B cell (primary cell): ENCODE measurements at regions not wholly inside any gene's neighbourhood (a gene's known extent, or its start where the extent isn't known, plus 50 kb on each side); places are given as distances from the start of the nearest gene placed in this dataset.

ENCODE experiments used
- ATAC-seq: fragments of 200-7000 bp; cut with Tn5 transposase; one replicate; pipeline ENCODE4 v1.10.0; 2021; ENCODE audit warnings: low read depth, mild to moderate bottlenecking, moderate number of reproducible peaks, moderate library complexity
- CTCF ChIA-PET: fragments of 350-600 bp; sonication (Branson Sonifier 250); formaldehyde crosslinking; loops from one replicate; lab custom pipeline; 2021; ENCODE audit warnings: antibody characterized with exemption, inconsistent platforms; lab: Charles Lee
- POLR2A ChIA-PET: fragments of 350-600 bp; sonication (Branson Sonifier 250); formaldehyde crosslinking; loops from one replicate; lab custom pipeline; 2021; ENCODE audit warnings: antibody characterized with exemption; lab: Charles Lee
- DNase-seq: peaks from one replicate; pipeline ENCODE4 v3.0.0; 2013
- H2AFZ ChIP-seq: 2 replicates; pipeline ENCODE4 v1.6.1; 2012; ENCODE audit warnings: mild to moderate bottlenecking, low read depth, low read length; ENCODE audit not compliant: insufficient read depth, poor library complexity, severe bottlenecking
- H3K27ac ChIP-seq, 2 donors: 1 replicate in 1 of 2; 2 replicates in 1 of 2; pipeline ENCODE4 v1.5.1; 2012 to 2013; ENCODE audit warnings: low read length in 2 of 2, mild to moderate bottlenecking in 2 of 2, moderate library complexity in 1 of 2
- H3K27me3 ChIP-seq, 4 experiments: fragments of 200-600 bp in 1 of 4; sonication (generic) in 1 of 4; replicated peaks in 1 of 4; 1 replicate in 2 of 4; 2 replicates in 2 of 4; pipeline versions ENCODE4 v1.6.1 to v1.7.0; 2013 to 2016; ENCODE audit warnings: low read length in 3 of 4, mild to moderate bottlenecking in 2 of 4, mixed read lengths in 1 of 4, moderate library complexity in 1 of 4; ENCODE audit not compliant: insufficient read depth in 4 of 4, control insufficient read depth in 3 of 4; ENCODE audit errors: control extremely low read depth in 1 of 4
- H3K36me3 ChIP-seq, 2 experiments: replicated peaks in 1 of 2; 1 replicate in 1 of 2; 2 replicates in 1 of 2; pipeline versions ENCODE4 v1.6.1 to v1.7.1; 2013; ENCODE audit warnings: low read length in 1 of 2; ENCODE audit not compliant: insufficient read depth in 2 of 2, control insufficient read depth in 1 of 2; ENCODE audit errors: control extremely low read depth in 1 of 2, extremely low read depth in 1 of 2
- H3K4me1 ChIP-seq, 2 donors: fragments of 200-600 bp in 1 of 2; sonication (generic) in 1 of 2; 1 replicate in 1 of 2; 2 replicates in 1 of 2; pipeline versions ENCODE4 v1.5.1 to v1.6.1; 2013 to 2017; ENCODE audit warnings: low read length in 2 of 2; ENCODE audit not compliant: control insufficient read depth in 2 of 2, insufficient read depth in 2 of 2
- H3K4me2 ChIP-seq: replicated peaks from 2 replicates; pipeline ENCODE3; 2012; ENCODE audit warnings: mild to moderate bottlenecking, low read depth, low read length; ENCODE audit not compliant: poor library complexity, severe bottlenecking
- H3K4me3 ChIP-seq, 5 experiments: fragments of 200-600 bp in 1 of 5; sonication (generic) in 1 of 5; 1 replicate in 3 of 5; 2 replicates in 2 of 5; pipeline versions ENCODE4 v1.5.1 to v1.7.0; 2011 to 2016; ENCODE audit warnings: low read length in 4 of 5, mild to moderate bottlenecking in 4 of 5, low read depth in 2 of 5, control low read depth in 1 of 5, moderate library complexity in 1 of 5; ENCODE audit not compliant: insufficient read depth in 1 of 5; ENCODE audit errors: control extremely low read depth in 1 of 5, extremely low read depth in 1 of 5
- H3K79me2 ChIP-seq: fragments of 200-600 bp; sonication (generic); one replicate; pipeline ENCODE4 v1.6.0; 2016; ENCODE audit warnings: low read length; ENCODE audit not compliant: control insufficient read depth, insufficient read depth
- H3K9ac ChIP-seq: fragments of 200-600 bp; sonication (generic); 2 replicates; pipeline ENCODE4 v1.6.1; 2017; ENCODE audit warnings: mild to moderate bottlenecking, low read length, moderate library complexity
- H3K9me3 ChIP-seq, 3 donors: one replicate each; pipeline versions ENCODE4 v1.6.1 to v1.7.1; 2013; ENCODE audit warnings: low read length in 2 of 3; ENCODE audit not compliant: control insufficient read depth in 2 of 3, insufficient read depth in 1 of 3; ENCODE audit errors: control extremely low read depth in 1 of 3
- H4K20me1 ChIP-seq: 2 replicates; pipeline ENCODE4 v1.6.0; 2012; ENCODE audit warnings: mild to moderate bottlenecking, low read length; ENCODE audit not compliant: insufficient read depth, control insufficient read depth, poor library complexity, severe bottlenecking
- H3K27ac Mint-ChIP-seq: one replicate; pipeline ENCODE4 v1.8.0; 2021; ENCODE audit warnings: mixed read lengths
- H3K27me3 Mint-ChIP-seq: one replicate; pipeline ENCODE4 v1.8.0; 2021; ENCODE audit warnings: mixed read lengths
- H3K4me1 Mint-ChIP-seq: one replicate; pipeline ENCODE4 v1.8.0; 2021; ENCODE audit warnings: mixed read lengths
- H3K4me3 Mint-ChIP-seq: one replicate; pipeline ENCODE4 v1.8.0; 2021; ENCODE audit warnings: mixed read lengths
- H3K9me3 Mint-ChIP-seq: one replicate; pipeline ENCODE4 v1.8.0; 2022; ENCODE audit warnings: mixed read lengths; ENCODE audit not compliant: insufficient read depth
- CTCF ChIP-seq: fragments of 200-600 bp; IDR thresholded peaks from one replicate; pipeline ENCODE4 v1.8.0; 2022; ENCODE audit warnings: antibody characterized with exemption, mild to moderate bottlenecking
- EZH2 ChIP-seq: IDR thresholded peaks from 2 replicates; pipeline ENCODE4 v1.6.1; 2012; ENCODE audit warnings: borderline replicate concordance, low read depth, mild to moderate bottlenecking, moderate library complexity, low read length; ENCODE audit not compliant: insufficient read depth, poor library complexity, severe bottlenecking
- WGBS: methylation state at CpG from one replicate; pipeline ENCODE4 v1.1.5; 2013; ENCODE audit warnings: missing lambda C conversion rate; ENCODE audit not compliant: insufficient coverage; 5-methylcytosine and 5-hydroxymethylcytosine counted together
- intact Hi-C: fragments of 100-400 bp; cut with micrococcal nuclease; formaldehyde crosslinking; loops from one replicate; pipeline ENCODE4 v1.10.0; 2022

GRCh38 chr17:72574675-72575510 lies 454.1 kb downstream of the SOX9 start:
- CTCF ChIA-PET: interaction anchor here (0.6 kb wide), 1 partner anchor 15 kb away, joined by 3 read pairs; no protein-coding TSS in a partner anchor
- no peak overlapping the region for H3K4me3 Mint-ChIP-seq
- no peak overlapping the region for H3K9ac ChIP-seq
- DNase-seq: no peak
- H3K27ac ChIP-seq: no peak overlapping the region
- TF ChIP-seq EZH2: no peak
- no peak for TF ChIP-seq CTCF
- H3K27ac Mint-ChIP-seq: no peak overlapping the region
- no peak overlapping the region for H3K4me3 ChIP-seq
- no peaks in the 10 kb centered on the region for H4K20me1 ChIP-seq
- no peak overlapping the region for H2AFZ ChIP-seq
- no peaks in the 10 kb centered on the region for H3K9me3 Mint-ChIP-seq
- peaks cover 0 to 4% (median 0%) of the 10 kb centered on the region in 4 experiments for H3K27me3 ChIP-seq
- H3K27me3 Mint-ChIP-seq: peaks cover 16% of the 10 kb centered on the region
- intact Hi-C loops: no loop called here
- H3K79me2 ChIP-seq: no peaks in the 10 kb centered on the region
- peaks cover 0 to 2% (median 0%) of the 10 kb centered on the region in 3 donors for H3K9me3 ChIP-seq
- no peaks in the 10 kb centered on the region for H3K4me1 ChIP-seq
- H3K4me1 Mint-ChIP-seq: no peaks in the 10 kb centered on the region
- WGBS: 93% methylated on average over 12 of the region's 12 CpGs
- H3K4me2 ChIP-seq: no peak overlapping the region
- no peak for ATAC-seq
- no peaks in the 10 kb centered on the region for H3K36me3 ChIP-seq
- POLR2A ChIA-PET: no interaction called here

GRCh38 chr17:72575542-72576233 lies 454.9 kb downstream of the SOX9 start:
- Histone ChIP-seq H2AFZ (no peak overlapping the region), H3K36me3 (no peaks in the 10 kb centered on the region), H3K9me3 (peaks cover 0 to 2% (median 0%) of the 10 kb centered on the region in 3 donors), H3K27me3 (peaks cover 0 to 4% (median 0%) of the 10 kb centered on the region in 4 experiments), H3K79me2 (no peaks in the 10 kb centered on the region), H3K27ac (no peak overlapping the region), H4K20me1 (no peaks in the 10 kb centered on the region), H3K9ac (no peak overlapping the region), H3K4me2 (no peak overlapping the region), H3K4me3 (no peak overlapping the region), H3K4me1 (no peaks in the 10 kb centered on the region)
- no peak for ATAC-seq
- 60% methylated on average over 6 of the region's 8 CpGs for WGBS
- no peak for TF ChIP-seq EZH2
- no peak for TF ChIP-seq CTCF
- Mint-ChIP-seq H3K27ac (no peak overlapping the region), H3K4me1 (no peaks in the 10 kb centered on the region), H3K4me3 (no peak overlapping the region), H3K27me3 (peaks cover 16% of the 10 kb centered on the region), H3K9me3 (no peaks in the 10 kb centered on the region)
- POLR2A ChIA-PET: no interaction called here
- CTCF ChIA-PET: no interaction called here
- intact Hi-C loops: no loop called here
- no peak for DNase-seq
